Stimulated activated naive CD8-positive, alpha-beta T cell treated with anti-CD3 and anti-CD28 coated beads, Interleukin-15, Interleukin-2, amounts not matched to agents 100 ng/mL and 50 ng/mL, for 24 hours (primary cell): ENCODE measurements at regions not wholly inside any gene's neighbourhood (a gene's known extent, or its start where the extent isn't known, plus 50 kb on each side); places are given as distances from the start of the nearest gene placed in this dataset.

Experiments used
- H3K27ac Mint-ChIP-seq: one replicate; pipeline ENCODE4 v1.8.0; 2021; ENCODE audit warnings: mild to moderate bottlenecking, mixed read lengths
- H3K27me3 Mint-ChIP-seq: one replicate; pipeline ENCODE4 v1.8.0; 2021; ENCODE audit warnings: mixed read lengths
- H3K36me3 Mint-ChIP-seq: one replicate; pipeline ENCODE4 v1.8.0; 2021; ENCODE audit warnings: low read depth, mixed read lengths
- H3K4me1 Mint-ChIP-seq: one replicate; pipeline ENCODE4 v1.8.0; 2021; ENCODE audit warnings: low read depth, mixed read lengths
- H3K4me3 Mint-ChIP-seq: one replicate; pipeline ENCODE4 v1.8.0; 2021; ENCODE audit warnings: mild to moderate bottlenecking, mixed read lengths
- H3K9me3 Mint-ChIP-seq: one replicate; pipeline ENCODE4 v1.8.0; 2021; ENCODE audit warnings: mixed read lengths

- no peak overlapping the region for H3K4me3 Mint-ChIP-seq
- no peak overlapping the region for H3K27ac Mint-ChIP-seq
- peaks cover 13% of the 10 kb centered on the region for H3K9me3 Mint-ChIP-seq
- no peaks in the 10 kb centered on the region for H3K36me3 Mint-ChIP-seq
- H3K27me3 Mint-ChIP-seq, result no peaks in the 10 kb centered on the region
- H3K4me1 Mint-ChIP-seq, result no peaks in the 10 kb centered on the region
These were observed 339.6 kb upstream of the TBX3 start for GRCh38 chr12:115023279-115024265.

GRCh38 chr12:115020091-115020490 lies 336.1 kb upstream of the TBX3 start:
- Mint-ChIP-seq H3K9me3 (peaks cover 9% of the 10 kb centered on the region), H3K27ac (no peak overlapping the region), H3K36me3 (no peaks in the 10 kb centered on the region)

GRCh38 chr12:115017346-115017745 lies 333.4 kb upstream of the TBX3 start:
- H3K36me3 Mint-ChIP-seq, result no peaks in the 10 kb centered on the region
- H3K4me3 Mint-ChIP-seq, result no peak overlapping the region
- no peaks in the 10 kb centered on the region for H3K4me1 Mint-ChIP-seq

More at GRCh38 chr12:115020091-115020490, 336.1 kb upstream of the TBX3 start:
- no peaks in the 10 kb centered on the region for H3K27me3 Mint-ChIP-seq
- H3K4me3 Mint-ChIP-seq, result no peak overlapping the region
- H3K4me1 Mint-ChIP-seq, result no peaks in the 10 kb centered on the region

GRCh38 chr12:115013236-115013981 lies 329.4 kb upstream of the TBX3 start:
- no peak overlapping the region for H3K27ac Mint-ChIP-seq
- no peaks in the 10 kb centered on the region for H3K36me3 Mint-ChIP-seq
- H3K4me3 Mint-ChIP-seq, result no peak overlapping the region
- H3K4me1 Mint-ChIP-seq, result no peaks in the 10 kb centered on the region
- H3K27me3 Mint-ChIP-seq, result peaks cover 3% of the 10 kb centered on the region
- peaks cover 11% of the 10 kb centered on the region for H3K9me3 Mint-ChIP-seq

More at GRCh38 chr12:115017346-115017745, 333.4 kb upstream of the TBX3 start:
- no peak overlapping the region for H3K27ac Mint-ChIP-seq
- H3K9me3 Mint-ChIP-seq, result peaks cover 15% of the 10 kb centered on the region
- H3K27me3 Mint-ChIP-seq, result peaks cover 3% of the 10 kb centered on the region

- H3K27ac Mint-ChIP-seq, result no peak overlapping the region
These were observed 328.9 kb upstream of the TBX3 start for GRCh38 chr12:115012861-115013235.

GRCh38 chr12:115011703-115012102 lies 327.7 kb upstream of the TBX3 start:
- H3K4me1 Mint-ChIP-seq, result no peaks in the 10 kb centered on the region
- no peaks in the 10 kb centered on the region for H3K36me3 Mint-ChIP-seq
- peaks cover 3% of the 10 kb centered on the region for H3K27me3 Mint-ChIP-seq
- no peak overlapping the region for H3K27ac Mint-ChIP-seq
- no peak overlapping the region for H3K4me3 Mint-ChIP-seq
- peaks cover 5% of the 10 kb centered on the region for H3K9me3 Mint-ChIP-seq

More at GRCh38 chr12:115012861-115013235, 328.9 kb upstream of the TBX3 start:
- Mint-ChIP-seq H3K4me3 (no peak overlapping the region), H3K4me1 (no peaks in the 10 kb centered on the region), H3K36me3 (no peaks in the 10 kb centered on the region), H3K27me3 (peaks cover 3% of the 10 kb centered on the region), H3K9me3 (peaks cover 7% of the 10 kb centered on the region)

GRCh38 chr12:115010324-115010995 lies 326.5 kb upstream of the TBX3 start:
- Mint-ChIP-seq H3K27ac (no peak overlapping the region), H3K4me1 (no peaks in the 10 kb centered on the region), H3K27me3 (peaks cover 3% of the 10 kb centered on the region), H3K36me3 (no peaks in the 10 kb centered on the region), H3K4me3 (no peak overlapping the region), H3K9me3 (peaks cover 5% of the 10 kb centered on the region)

GRCh38 chr12:115008929-115009328 lies 325.0 kb upstream of the TBX3 start:
- no peak overlapping the region for H3K4me3 Mint-ChIP-seq
- H3K36me3 Mint-ChIP-seq, result no peaks in the 10 kb centered on the region
- no peak overlapping the region for H3K27ac Mint-ChIP-seq
- H3K9me3 Mint-ChIP-seq, result peaks cover 5% of the 10 kb centered on the region
- peaks cover under 1% of the 10 kb centered on the region for H3K27me3 Mint-ChIP-seq
- no peaks in the 10 kb centered on the region for H3K4me1 Mint-ChIP-seq

GRCh38 chr12:115004470-115005146 lies 320.6 kb upstream of the TBX3 start:
- no peak overlapping the region for H3K4me3 Mint-ChIP-seq
- no peak overlapping the region for H3K27ac Mint-ChIP-seq
- peaks cover 5% of the 10 kb centered on the region for H3K27me3 Mint-ChIP-seq
- H3K9me3 Mint-ChIP-seq, result no peaks in the 10 kb centered on the region
- H3K4me1 Mint-ChIP-seq, result no peaks in the 10 kb centered on the region
- no peaks in the 10 kb centered on the region for H3K36me3 Mint-ChIP-seq

GRCh38 chr12:115002434-115002833 lies 318.5 kb upstream of the TBX3 start:
- no peak overlapping the region for H3K4me3 Mint-ChIP-seq
- peaks cover 5% of the 10 kb centered on the region for H3K27me3 Mint-ChIP-seq
- H3K4me1 Mint-ChIP-seq, result no peaks in the 10 kb centered on the region
- no peaks in the 10 kb centered on the region for H3K36me3 Mint-ChIP-seq
- H3K27ac Mint-ChIP-seq, result no peak overlapping the region
- H3K9me3 Mint-ChIP-seq, result no peaks in the 10 kb centered on the region

GRCh38 chr12:115001571-115002180 lies 317.7 kb upstream of the TBX3 start:
- peaks cover 5% of the 10 kb centered on the region for H3K27me3 Mint-ChIP-seq
- H3K36me3 Mint-ChIP-seq, result no peaks in the 10 kb centered on the region
- no peak overlapping the region for H3K27ac Mint-ChIP-seq
- H3K9me3 Mint-ChIP-seq, result peaks cover under 1% of the 10 kb centered on the region
- no peak overlapping the region for H3K4me3 Mint-ChIP-seq
- H3K4me1 Mint-ChIP-seq, result no peaks in the 10 kb centered on the region

GRCh38 chr12:115000038-115000437 lies 316.1 kb upstream of the TBX3 start:
- Mint-ChIP-seq H3K27ac (no peak overlapping the region), H3K4me1 (no peaks in the 10 kb centered on the region), H3K9me3 (peaks cover 5% of the 10 kb centered on the region), H3K27me3 (peaks cover 5% of the 10 kb centered on the region), H3K4me3 (no peak overlapping the region), H3K36me3 (no peaks in the 10 kb centered on the region)

- Mint-ChIP-seq H3K9me3 (peaks cover 5% of the 10 kb centered on the region), H3K4me3 (no peak overlapping the region), H3K4me1 (no peaks in the 10 kb centered on the region), H3K36me3 (no peaks in the 10 kb centered on the region), H3K27ac (no peak overlapping the region), H3K27me3 (peaks cover 3% of the 10 kb centered on the region)
These were observed 314.8 kb upstream of the TBX3 start for GRCh38 chr12:114998750-114999128.

- H3K4me3 Mint-ChIP-seq, result no peak overlapping the region
- peaks cover 5% of the 10 kb centered on the region for H3K9me3 Mint-ChIP-seq
- H3K4me1 Mint-ChIP-seq, result no peaks in the 10 kb centered on the region
- H3K36me3 Mint-ChIP-seq, result no peaks in the 10 kb centered on the region
- no peak overlapping the region for H3K27ac Mint-ChIP-seq
- no peaks in the 10 kb centered on the region for H3K27me3 Mint-ChIP-seq
These were observed 314.3 kb upstream of the TBX3 start for GRCh38 chr12:114998118-114998749.
